NB4 (cell line): ENCODE measurements at regions not wholly inside any gene's neighbourhood (a gene's known extent, or its start where the extent isn't known, plus 50 kb on each side); places are given as distances from the start of the nearest gene placed in this dataset.

Source experiments
- POLR2A ChIP-seq: IDR thresholded peaks from 2 replicates; pipeline ENCODE4 v1.6.1; 2011; ENCODE audit warnings: mild to moderate bottlenecking; ENCODE audit not compliant: insufficient read length; ENCODE audit errors: extremely low read depth
- TF ChIP-seq, protein P1 (sequence below): IDR thresholded peaks from one replicate; pipeline ENCODE4 v1.5.1; 2012; ENCODE audit warnings: low read depth, low read length
- TF ChIP-seq, protein P2 (sequence below): IDR thresholded peaks from 2 replicates; pipeline ENCODE4 v1.6.1; 2011; ENCODE audit warnings: low read depth, low read length

DNA sequence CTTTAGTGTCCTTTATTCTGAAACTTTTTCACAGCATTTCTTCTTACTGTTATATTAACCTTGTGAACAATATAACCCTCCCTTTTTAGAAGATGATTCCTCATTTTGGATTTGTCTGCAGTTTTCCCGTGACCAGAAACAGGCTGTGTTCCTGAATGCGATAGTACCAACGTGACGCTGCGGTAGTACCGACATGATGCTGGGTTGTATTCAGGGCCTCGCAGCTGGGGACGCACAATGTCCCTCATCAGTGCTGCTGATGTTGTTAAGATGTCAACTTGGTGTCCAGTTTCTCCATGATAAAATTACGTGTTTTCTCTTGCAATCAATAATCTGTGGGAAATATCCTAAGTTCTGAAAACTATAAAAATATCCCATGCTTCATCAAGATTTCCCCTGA is 761.4 kb upstream of the TPTE start:
- no peak for TF ChIP-seq POLR2A
- TF ChIP-seq, protein P1, sequence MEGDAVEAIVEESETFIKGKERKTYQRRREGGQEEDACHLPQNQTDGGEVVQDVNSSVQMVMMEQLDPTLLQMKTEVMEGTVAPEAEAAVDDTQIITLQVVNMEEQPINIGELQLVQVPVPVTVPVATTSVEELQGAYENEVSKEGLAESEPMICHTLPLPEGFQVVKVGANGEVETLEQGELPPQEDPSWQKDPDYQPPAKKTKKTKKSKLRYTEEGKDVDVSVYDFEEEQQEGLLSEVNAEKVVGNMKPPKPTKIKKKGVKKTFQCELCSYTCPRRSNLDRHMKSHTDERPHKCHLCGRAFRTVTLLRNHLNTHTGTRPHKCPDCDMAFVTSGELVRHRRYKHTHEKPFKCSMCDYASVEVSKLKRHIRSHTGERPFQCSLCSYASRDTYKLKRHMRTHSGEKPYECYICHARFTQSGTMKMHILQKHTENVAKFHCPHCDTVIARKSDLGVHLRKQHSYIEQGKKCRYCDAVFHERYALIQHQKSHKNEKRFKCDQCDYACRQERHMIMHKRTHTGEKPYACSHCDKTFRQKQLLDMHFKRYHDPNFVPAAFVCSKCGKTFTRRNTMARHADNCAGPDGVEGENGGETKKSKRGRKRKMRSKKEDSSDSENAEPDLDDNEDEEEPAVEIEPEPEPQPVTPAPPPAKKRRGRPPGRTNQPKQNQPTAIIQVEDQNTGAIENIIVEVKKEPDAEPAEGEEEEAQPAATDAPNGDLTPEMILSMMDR = no peak
- TF ChIP-seq, protein P2, sequence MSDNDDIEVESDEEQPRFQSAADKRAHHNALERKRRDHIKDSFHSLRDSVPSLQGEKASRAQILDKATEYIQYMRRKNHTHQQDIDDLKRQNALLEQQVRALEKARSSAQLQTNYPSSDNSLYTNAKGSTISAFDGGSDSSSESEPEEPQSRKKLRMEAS = no peak
